ENCODE measurements at regions not wholly inside any gene's neighbourhood (a gene's known extent, or its start where the extent isn't known, plus 50 kb on each side); places are given as distances from the start of the nearest gene placed in this dataset.

- TF ChIP-seq POLR2A (IDR thresholded peaks at IDR 0.05) (no peak), CTCF (IDR thresholded peaks at IDR 0.05) (no peak), EP300 (IDR thresholded peaks at IDR 0.05) (no peak)
Measured at GRCh38 chr5:4058899-4059298, 463.3 kb downstream of the IRX1 start.
